Transverse colon (tissue), 4 donors: ENCODE measurements at regions not wholly inside any gene's neighbourhood (a gene's known extent, or its start where the extent isn't known, plus 50 kb on each side); places are given as distances from the start of the nearest gene placed in this dataset.
A peak's percentile ranks its signal among the peaks of the same experiment; 100 is the strongest.

Experiments used
- DNase-seq: peaks from one replicate; pipeline ENCODE4 v3.0.0-alpha.2; 2019
- H3K27ac ChIP-seq, 4 donors: fragments of 200-600 bp; sonication (generic); 2 replicates each; pipeline ENCODE4 v1.5.1; 2016 to 2018; ENCODE audit warnings: inconsistent platforms in 4 of 4
- H3K27me3 ChIP-seq: fragments of 200-600 bp; sonication (generic); 2 replicates; pipeline ENCODE4 v1.5.1; 2017; ENCODE audit warnings: inconsistent platforms
- H3K36me3 ChIP-seq, 4 donors: fragments of 200-600 bp; sonication (generic); 2 replicates each; pipeline ENCODE4 v1.5.1; 2017 to 2019; ENCODE audit warnings: inconsistent platforms in 4 of 4
- H3K4me1 ChIP-seq, 4 donors: fragments of 200-600 bp; sonication (generic); 2 replicates each; pipeline ENCODE4 v1.5.1; 2017 to 2020; ENCODE audit warnings: inconsistent platforms in 4 of 4
- H3K4me3 ChIP-seq, 4 donors: fragments of 200-600 bp; sonication (generic); 1 replicate in 1 of 4; 2 replicates in 3 of 4; pipeline versions ENCODE4 v1.5.1 to v1.6.1; 2017 to 2019; ENCODE audit warnings: inconsistent platforms in 4 of 4
- H3K9me3 ChIP-seq, 2 donors: fragments of 200-600 bp; sonication (generic); 2 replicates each; pipeline ENCODE4 v1.5.1; 2017 to 2019; ENCODE audit warnings: inconsistent platforms in 2 of 2
- CTCF ChIP-seq, 5 experiments: fragments of 200-600 bp in 3 of 5; fragments of 450-650 bp in 2 of 5; sonication (generic) in 3 of 5; IDR thresholded peaks; 1 replicate in 2 of 5; 2 replicates in 3 of 5; pipeline ENCODE4 v1.5.1; 2016 to 2017; ENCODE audit warnings: antibody characterized with exemption in 5 of 5, inconsistent platforms in 3 of 5, mild to moderate bottlenecking in 2 of 5, moderate library complexity in 1 of 5
- EP300 ChIP-seq: sonication (generic); formaldehyde crosslinking; IDR thresholded peaks from one replicate; pipeline ENCODE4 v1.6.1; 2017; ENCODE audit warnings: antibody characterized with exemption, low read depth
- POLR2A ChIP-seq: fragments of 450-650 bp; IDR thresholded peaks from one replicate; pipeline ENCODE4 v1.6.1; 2016; ENCODE audit warnings: antibody characterized with exemption, mild to moderate bottlenecking, moderate library complexity
- POLR2AphosphoS5 ChIP-seq, 3 donors: sonication (generic); formaldehyde crosslinking; IDR thresholded peaks; one replicate each; pipeline ENCODE4 v1.6.1; 2016; ENCODE audit warnings: antibody characterized with exemption in 3 of 3
- WGBS, 2 donors: methylation state at CpG; one replicate each; pipeline ENCODE4 v1.1.5; 2018; ENCODE audit warnings: low coverage in 1 of 2; 5-methylcytosine and 5-hydroxymethylcytosine counted together
- in situ Hi-C, 4 donors: fragments of 200-750 bp; cut with MboI; loops; one replicate each; pipeline versions ENCODE4 v1.15.0 to v1.15.1; 2017; ENCODE audit warnings: low sequenced_read_pairs in 3 of 4, low pct_ligation_motif_present in 1 of 4, low pct_unique_long_range_greater_than_20kb in 1 of 4
- intact Hi-C: fragments of 100-400 bp; cut with DNase I; formaldehyde crosslinking; loops from one replicate; pipeline ENCODE4 v1.15.1; 2023; ENCODE audit warnings: low total_unique reads

- 41 to 46% methylated on average over 3 to 6 of the region's 6 CpGs for WGBS, 2 donors
- Histone ChIP-seq H3K36me3 (no peaks in the 10 kb centered on the region), H3K27me3 (no peaks in the 10 kb centered on the region), H3K4me3 (no peak overlapping the region), H3K4me1 (peaks cover 0 to 33% (median 12%) of the 10 kb centered on the region in 4 donors), H3K27ac (peak overlapping the region in 3 of 4 donors; percentile 33 to 47 (median 47)), H3K9me3 (no peaks in the 10 kb centered on the region)
- in situ Hi-C loops: no loop called here
- TF ChIP-seq POLR2AphosphoS5 (IDR thresholded peaks at IDR 0.05) (peak in 1 of 3 donors; percentile 23), EP300 (no peak)
- intact Hi-C loops: no loop called here
- DNase-seq: peak; percentile 57
Observed at GRCh38 chr4:152106113-152106763, 345.4 kb upstream of the GATB start.

- Histone ChIP-seq H3K4me3 (no peak overlapping the region), H3K4me1 (peaks cover 0 to 32% (median 12%) of the 10 kb centered on the region in 4 donors), H3K36me3 (no peaks in the 10 kb centered on the region), H3K27me3 (no peaks in the 10 kb centered on the region), H3K9me3 (no peaks in the 10 kb centered on the region), H3K27ac (no peak overlapping the region)
- DNase-seq: no peak
- in situ Hi-C loops (no loop called here), intact Hi-C loops (no loop called here)
- TF ChIP-seq POLR2AphosphoS5 (IDR thresholded peaks at IDR 0.05): no peak
- 53 to 71% methylated on average over 2 to 9 of the region's 9 CpGs for WGBS, 2 donors
Observed at GRCh38 chr4:152104901-152105357, 344.1 kb upstream of the GATB start.

GRCh38 chr4:152104356-152104755 is 343.5 kb upstream of the GATB start:
- no peak for DNase-seq
- TF ChIP-seq POLR2AphosphoS5 (IDR thresholded peaks at IDR 0.05) (no peak), EP300 (no peak), POLR2A (no peak)
- no peak overlapping the region for H3K27ac ChIP-seq
- WGBS, 2 donors: 92 to 100% methylated on average over 2 to 8 of the region's 8 CpGs
- intact Hi-C loops (no loop called here), in situ Hi-C loops (no loop called here)
- no peaks in the 10 kb centered on the region for H3K36me3 ChIP-seq
- H3K9me3 ChIP-seq: no peaks in the 10 kb centered on the region
- H3K4me3 ChIP-seq: no peak overlapping the region
- H3K27me3 ChIP-seq: no peaks in the 10 kb centered on the region
- H3K4me1 ChIP-seq: peaks cover 0 to 26% (median 12%) of the 10 kb centered on the region in 4 donors

GRCh38 chr4:152103181-152103901 is 342.5 kb upstream of the GATB start:
- Histone ChIP-seq H3K4me1 (peaks cover 0 to 22% (median 12%) of the 10 kb centered on the region in 4 donors), H3K4me3 (no peak overlapping the region), H3K27me3 (no peaks in the 10 kb centered on the region), H3K9me3 (no peaks in the 10 kb centered on the region), H3K36me3 (no peaks in the 10 kb centered on the region), H3K27ac (no peak overlapping the region)
- in situ Hi-C loops: no loop called here
- intact Hi-C loops: no loop called here
- no peak for DNase-seq
- WGBS, 2 donors: 55 to 67% methylated on average over 4 to 8 of the region's 8 CpGs
- TF ChIP-seq POLR2AphosphoS5 (IDR thresholded peaks at IDR 0.05) (no peak), EP300 (no peak)

GRCh38 chr4:152102436-152103000 is 341.7 kb upstream of the GATB start:
- peak overlapping the region in 3 of 4 donors; percentile 27 to 42 (median 37) for H3K27ac ChIP-seq
- no peaks in the 10 kb centered on the region for H3K36me3 ChIP-seq
- WGBS, 2 donors: 84% methylated on average over 5 of the region's 5 CpGs; no CpG with 5 or more reads in 1 of the 2 donors
- intact Hi-C loops: no loop called here
- H3K4me1 ChIP-seq: peaks cover 0 to 22% (median 12%) of the 10 kb centered on the region in 4 donors
- H3K4me3 ChIP-seq: no peak overlapping the region
- no peak for TF ChIP-seq POLR2AphosphoS5 (IDR thresholded peaks at IDR 0.05)
- in situ Hi-C loops: no loop called here
- no peaks in the 10 kb centered on the region for H3K27me3 ChIP-seq
- no peaks in the 10 kb centered on the region for H3K9me3 ChIP-seq
- DNase-seq: no peak

- Histone ChIP-seq H3K9me3 (no peaks in the 10 kb centered on the region), H3K4me3 (no peak overlapping the region), H3K36me3 (no peaks in the 10 kb centered on the region), H3K27me3 (no peaks in the 10 kb centered on the region), H3K27ac (peak overlapping the region; percentile 30 to 42 (median 39)), H3K4me1 (peaks cover 0 to 18% (median 12%) of the 10 kb centered on the region in 4 donors)
- DNase-seq: no peak
- intact Hi-C loops: no loop called here
- TF ChIP-seq POLR2AphosphoS5 (IDR thresholded peaks at IDR 0.05): no peak
- TF ChIP-seq CTCF (IDR thresholded peaks at IDR 0.05): no peak
- no peak for TF ChIP-seq EP300
- no peak for TF ChIP-seq POLR2A
- 68 to 73% methylated on average over 3 to 8 of the region's 8 CpGs for WGBS, 2 donors
- in situ Hi-C loops: no loop called here
Observed at GRCh38 chr4:152101556-152102435, 341.0 kb upstream of the GATB start.
